GM19467 (cell line): ENCODE measurements at regions not wholly inside any gene's neighbourhood (a gene's known extent, or its start where the extent isn't known, plus 50 kb on each side); places are given as distances from the start of the nearest gene placed in this dataset.

Experiments
- ATAC-seq: cut with Tn5 transposase; IDR thresholded peaks from one replicate; pipeline ENCODE4 v1.9.1; 2021; ENCODE audit warnings: mild to moderate bottlenecking, moderate library complexity; ENCODE audit not compliant: unreplicated experiment

GRCh38 chr18:40707797-40708196 lies 1247.2 kb upstream of the PIK3C3 start:
- ATAC-seq: no peak

DNA sequence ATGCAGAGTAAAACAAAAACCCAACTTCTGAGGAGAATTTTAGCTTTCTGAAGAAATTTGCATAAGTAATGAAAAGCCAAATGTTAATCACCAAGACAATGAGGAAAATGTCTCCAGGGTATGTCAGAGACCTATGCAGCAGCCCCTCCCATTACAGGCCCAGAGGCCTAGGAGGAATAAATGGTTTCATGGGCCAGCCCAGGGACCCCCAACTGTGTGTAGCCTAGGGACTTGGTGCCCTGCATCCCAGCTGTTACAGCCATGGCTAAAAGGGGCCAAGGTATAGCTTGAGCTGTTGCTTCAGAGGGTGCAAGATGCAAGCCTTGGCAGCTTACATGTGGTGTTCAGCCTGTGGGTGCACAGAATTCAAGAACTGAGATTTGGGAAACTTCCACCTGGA lies 1256.9 kb upstream of the PIK3C3 start:
- no peak for ATAC-seq

- ATAC-seq: no peak
Observed at GRCh38 chr18:40695526-40695925, 1259.5 kb upstream of the PIK3C3 start.

- ATAC-seq: no peak
Observed at GRCh38 chr18:40692871-40693270, 1262.2 kb upstream of the PIK3C3 start.

DNA sequence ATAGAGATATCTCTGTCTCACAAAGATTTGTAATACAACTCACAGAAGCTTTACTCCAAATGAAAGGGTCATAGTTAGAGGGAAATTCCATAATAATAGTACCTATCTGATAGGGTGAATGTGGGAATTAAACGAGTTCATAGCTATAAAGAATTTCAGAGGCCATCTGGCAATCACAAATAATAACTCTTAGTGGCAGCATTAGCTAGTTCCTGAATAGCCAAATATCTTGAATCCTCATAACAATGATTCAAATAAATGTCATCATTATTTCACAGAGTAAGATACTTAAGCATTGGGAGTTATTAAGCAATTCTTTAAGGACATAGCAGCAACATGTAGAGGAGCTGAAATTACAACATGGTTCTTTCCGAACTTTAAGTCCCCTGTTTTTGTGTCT lies 1265.0 kb upstream of the PIK3C3 start:
- no peak for ATAC-seq

DNA sequence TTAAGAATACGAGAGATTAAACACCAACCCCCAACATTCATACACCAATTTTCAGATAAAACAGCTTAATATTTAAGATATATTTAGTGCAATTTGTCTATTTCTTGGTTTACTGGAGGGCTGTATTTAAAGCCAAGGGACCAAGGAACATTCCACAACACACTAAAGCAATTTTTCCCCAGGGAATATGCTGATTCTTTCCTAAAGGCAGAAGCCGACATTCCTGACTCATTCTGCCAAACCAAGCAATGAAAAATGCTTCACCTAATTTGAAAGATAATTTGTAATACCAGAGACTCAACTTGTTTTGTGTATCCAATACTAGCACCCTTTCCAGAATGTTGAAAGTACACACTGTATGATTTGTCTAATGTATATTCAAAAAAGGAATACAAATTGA lies 1267.6 kb upstream of the PIK3C3 start:
- ATAC-seq: no peak

DNA sequence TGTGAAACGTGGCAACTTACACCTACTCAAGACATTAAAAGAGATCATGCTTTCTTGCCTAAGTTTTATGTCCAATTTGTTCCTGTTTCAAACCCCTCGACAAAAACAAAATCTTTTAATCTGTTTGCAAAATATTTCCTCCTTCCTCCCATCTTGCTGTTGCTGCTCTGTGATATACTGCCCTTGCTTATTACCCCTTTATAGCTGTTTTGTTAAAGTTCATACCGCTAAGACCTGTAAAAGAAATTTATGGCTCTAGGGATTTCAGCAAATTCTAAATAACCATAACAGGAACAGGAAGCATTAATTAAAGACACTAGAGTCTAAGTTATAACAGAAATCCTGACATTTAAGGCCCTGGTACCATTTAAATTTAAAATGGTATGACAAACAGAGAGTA lies 1268.2 kb upstream of the PIK3C3 start:
- ATAC-seq: no peak

DNA sequence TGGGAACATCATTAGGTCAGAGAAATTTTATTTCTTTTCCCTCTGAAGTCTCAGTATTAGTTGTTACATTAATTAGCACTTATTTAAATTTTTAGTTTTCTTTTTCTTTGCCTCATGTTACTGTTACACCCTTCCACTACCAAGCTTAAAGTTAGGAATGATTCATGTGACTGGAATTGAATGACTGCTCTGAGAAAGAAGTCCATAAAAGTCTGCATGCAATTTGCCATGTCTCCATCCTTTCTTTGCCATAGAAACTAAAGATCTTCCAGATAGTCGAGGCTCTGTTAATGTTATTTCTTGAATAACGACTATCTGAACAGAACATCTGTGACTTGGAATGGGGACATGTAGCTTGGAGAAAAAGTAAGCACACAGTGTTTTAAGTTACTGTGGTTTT lies 1269.8 kb upstream of the PIK3C3 start:
- no peak for ATAC-seq

DNA sequence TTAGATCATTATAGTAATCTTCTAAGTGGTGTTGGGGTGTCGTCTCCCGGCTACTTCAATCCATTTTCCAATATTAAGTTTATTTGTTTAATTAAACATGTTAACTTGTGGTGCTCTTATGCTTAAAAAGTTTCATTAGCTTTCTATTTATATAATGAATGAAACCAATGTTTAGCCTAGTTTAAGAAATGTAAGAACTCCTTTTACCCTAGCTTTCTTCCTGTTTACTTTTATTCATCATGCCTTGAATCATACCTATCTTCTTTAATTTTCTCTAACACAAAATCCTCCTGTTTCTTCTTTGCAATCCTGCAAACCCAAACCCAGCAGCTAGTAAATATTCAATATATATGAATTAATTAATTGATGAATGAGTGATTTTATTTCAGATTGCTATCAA lies 1276.7 kb upstream of the PIK3C3 start:
- ATAC-seq: no peak

DNA sequence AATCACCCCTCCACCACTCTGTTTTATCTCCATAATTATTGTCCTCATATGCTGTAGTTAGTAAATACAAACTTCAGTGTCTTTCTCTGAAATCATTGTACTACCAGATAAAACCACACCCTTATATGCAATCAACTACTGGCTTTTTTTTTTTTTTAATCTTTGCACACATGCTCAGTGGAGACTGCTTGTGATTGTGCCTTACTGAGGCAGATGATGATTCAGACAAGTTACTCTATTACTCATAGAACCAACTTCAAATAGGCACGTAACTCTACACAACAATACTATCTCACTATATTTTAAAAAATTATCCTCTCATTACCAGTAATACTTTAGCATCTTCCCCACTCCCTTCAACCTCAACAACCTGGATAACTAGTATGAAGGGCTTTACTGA lies 1278.4 kb upstream of the PIK3C3 start:
- ATAC-seq: no peak

DNA sequence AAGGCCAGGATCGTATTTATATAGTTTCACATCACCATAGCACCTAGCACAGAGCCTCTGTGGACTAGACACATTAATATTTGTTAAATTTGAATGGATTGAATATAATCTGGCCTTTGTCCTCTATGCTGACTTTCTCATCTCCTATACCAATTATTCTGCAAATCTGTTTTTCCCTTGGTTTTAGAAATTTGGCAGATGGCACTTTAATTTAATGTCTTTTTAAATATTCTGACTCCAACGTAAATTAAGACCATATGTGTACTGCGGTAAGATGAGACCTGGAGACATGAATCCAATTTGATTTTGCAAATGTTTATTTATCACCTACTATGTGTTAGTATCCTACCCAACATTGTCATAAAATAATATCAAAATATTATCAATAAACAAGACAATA lies 1281.9 kb upstream of the PIK3C3 start:
- ATAC-seq: no peak

DNA sequence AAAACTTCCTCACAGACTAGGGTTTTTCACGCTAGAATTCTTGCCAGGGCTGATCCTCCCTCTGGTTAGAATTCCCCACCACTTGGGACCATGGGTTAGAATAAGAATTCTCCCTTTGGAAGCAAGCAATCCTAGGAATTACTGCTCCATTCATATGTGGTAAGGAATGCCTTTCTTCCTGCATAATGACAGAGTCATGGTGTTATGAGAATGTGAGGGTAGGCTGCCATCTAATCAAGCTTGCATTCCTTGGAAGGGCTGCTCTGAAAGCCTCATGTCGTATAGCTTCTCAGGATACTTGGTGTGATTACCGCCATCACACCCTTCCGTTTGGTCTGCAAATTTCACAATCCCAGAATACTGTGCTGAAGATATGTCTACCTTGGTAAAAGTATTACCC lies 1282.4 kb upstream of the PIK3C3 start:
- no peak for ATAC-seq

DNA sequence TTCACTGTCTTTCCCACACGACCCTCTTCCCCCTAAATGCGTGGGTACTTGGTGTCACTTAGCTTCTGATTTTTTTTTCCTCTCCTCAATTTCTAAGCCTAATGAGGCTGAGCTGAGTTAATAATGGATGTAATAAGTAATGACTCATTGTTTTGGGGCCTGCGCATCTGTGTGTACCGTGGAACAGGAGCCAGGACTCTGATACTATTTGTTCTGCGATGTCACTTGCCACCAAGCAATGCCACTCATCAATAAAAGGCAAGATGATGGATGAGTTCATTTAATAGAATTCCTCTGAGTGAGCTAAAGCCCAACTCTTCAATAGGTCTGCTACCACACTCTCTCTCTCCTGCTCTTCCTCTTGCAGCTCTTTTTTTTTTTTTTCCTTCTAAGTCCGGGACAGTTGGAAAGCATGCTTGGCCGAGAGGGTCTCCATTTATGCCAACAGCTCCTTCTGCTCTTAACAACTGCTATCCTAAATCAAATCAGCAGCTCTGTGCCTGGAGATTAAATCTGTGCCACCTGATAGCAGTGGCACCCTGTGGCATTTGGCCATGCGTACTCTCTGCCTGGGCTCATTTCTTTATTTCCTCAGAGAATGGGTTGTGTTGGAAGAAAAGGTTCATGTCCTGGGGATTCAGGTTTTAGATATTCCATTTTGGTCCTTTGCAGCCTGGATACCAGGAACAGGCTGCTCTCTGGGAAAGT lies 1284.2 kb upstream of the PIK3C3 start:
- no peak for ATAC-seq

DNA sequence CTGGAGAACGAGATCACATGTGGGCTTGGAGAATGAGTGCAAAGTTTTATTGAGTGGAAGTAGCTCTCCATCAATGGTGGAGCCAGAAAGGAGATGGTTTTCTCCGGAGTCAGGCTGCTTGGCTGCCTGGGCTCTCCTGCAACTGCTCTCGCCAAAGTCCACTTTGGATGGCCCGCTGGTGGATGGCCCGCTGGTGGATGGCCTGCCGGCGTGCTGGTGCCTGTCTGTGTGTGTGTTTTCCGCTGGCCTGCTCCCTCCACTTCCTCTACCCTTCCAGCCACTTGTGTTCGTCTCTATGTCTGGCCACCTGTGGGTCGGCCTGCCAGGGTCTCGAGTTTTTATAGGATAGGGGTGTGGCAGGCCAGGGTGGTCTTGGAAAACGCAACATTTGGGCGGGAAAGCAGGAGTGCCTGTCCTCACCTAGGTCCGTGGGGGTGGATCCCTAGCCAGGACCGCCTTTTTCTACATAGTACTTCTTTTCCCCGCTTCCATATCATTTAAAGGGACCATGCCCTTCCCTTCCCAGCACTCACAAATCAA lies 1292.1 kb upstream of the PIK3C3 start:
- no peak for ATAC-seq

- no peak for ATAC-seq
Observed at GRCh38 chr18:40653682-40654081, 1301.4 kb upstream of the PIK3C3 start.

GRCh38 chr18:40652321-40652720 lies 1302.7 kb upstream of the PIK3C3 start:
- ATAC-seq: no peak

DNA sequence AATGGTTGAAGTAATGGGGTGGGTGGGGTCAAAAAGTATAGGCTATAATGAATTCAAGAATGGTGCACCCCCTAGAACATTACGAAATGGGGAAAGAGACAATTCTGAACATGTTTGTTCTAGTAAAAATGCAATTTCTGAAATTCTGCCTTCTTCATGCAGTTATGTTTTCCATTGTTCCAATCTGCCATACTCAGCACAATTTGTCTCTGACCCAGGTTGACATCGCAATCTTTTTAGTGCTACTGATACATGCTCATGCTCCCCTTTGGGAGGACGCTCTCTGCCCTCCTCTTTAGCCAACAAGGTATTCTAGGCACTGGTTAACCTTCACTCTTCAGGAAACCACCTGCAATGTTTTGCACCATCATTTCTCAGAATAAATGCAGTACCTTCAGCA lies 1303.9 kb upstream of the PIK3C3 start:
- ATAC-seq: no peak

GRCh38 chr18:40642692-40643229 lies 1312.3 kb upstream of the PIK3C3 start:
- ATAC-seq: no peak

GRCh38 chr18:40631319-40631718 lies 1323.7 kb upstream of the PIK3C3 start:
- ATAC-seq: no peak

- ATAC-seq: no peak
Observed at GRCh38 chr18:40630496-40630895, 1324.5 kb upstream of the PIK3C3 start.

DNA sequence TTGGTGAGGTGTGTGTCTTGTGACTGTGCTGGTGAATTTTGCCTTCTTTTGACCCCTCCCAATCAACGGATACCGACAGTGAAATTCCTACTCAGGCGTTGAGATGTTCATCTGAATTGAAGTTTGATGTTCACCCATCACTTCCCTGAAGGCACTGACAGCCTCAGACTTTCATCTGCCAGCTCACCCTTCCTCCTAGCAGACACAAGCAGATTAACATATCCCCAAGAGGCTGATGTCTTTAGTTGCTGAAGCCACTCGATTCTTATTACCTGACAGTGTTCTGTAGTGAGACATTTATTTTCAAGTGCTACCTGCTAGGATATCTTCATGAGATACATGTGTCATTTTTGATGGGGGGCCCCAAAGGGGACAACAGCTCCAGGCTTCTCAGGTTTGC lies 1330.1 kb upstream of the PIK3C3 start:
- no peak for ATAC-seq

DNA sequence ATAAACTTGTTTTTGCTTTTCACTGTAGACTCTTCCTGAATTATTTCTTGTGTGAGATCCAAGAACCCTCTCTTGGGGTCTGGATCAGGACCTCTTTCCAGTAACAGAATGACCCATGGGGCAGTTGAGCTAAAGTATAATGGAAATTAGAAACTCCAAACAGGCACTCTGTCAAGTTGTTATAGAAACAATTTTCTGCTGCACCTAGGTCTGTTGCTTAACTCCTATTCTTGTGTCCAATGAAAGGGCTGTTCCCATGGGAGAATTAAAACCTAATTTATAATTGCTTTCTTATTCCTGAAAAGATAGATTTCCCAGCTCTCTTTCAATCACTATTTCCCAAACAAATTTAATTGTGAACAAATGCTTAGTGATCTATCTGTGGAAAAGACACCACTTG lies 1341.3 kb upstream of the PIK3C3 start:
- ATAC-seq: no peak

GRCh38 chr18:40612356-40612755 lies 1342.7 kb upstream of the PIK3C3 start:
- ATAC-seq: no peak
